H9 (cell line): ENCODE measurements at regions not wholly inside any gene's neighbourhood (a gene's known extent, or its start where the extent isn't known, plus 50 kb on each side); places are given as distances from the start of the nearest gene placed in this dataset.

Source experiments
- DNase-seq: peaks from one replicate; pipeline ENCODE4 v3.0.0-alpha.2; 2017
- H2AFZ ChIP-seq: one replicate; pipeline ENCODE4 v1.6.1; 2013; ENCODE audit warnings: mild to moderate bottlenecking, low read length, control low read depth, moderate library complexity
- H2AK5ac ChIP-seq: 2 replicates; pipeline ENCODE4 v1.6.1; 2013; ENCODE audit warnings: low read length, control low read depth, mixed read lengths; ENCODE audit not compliant: insufficient read length
- H2BK120ac ChIP-seq: one replicate; pipeline ENCODE4 v1.6.1; 2013; ENCODE audit warnings: low read depth, mild to moderate bottlenecking, low read length, control low read depth, inconsistent platforms; ENCODE audit not compliant: poor library complexity, severe bottlenecking
- H2BK12ac ChIP-seq: 2 replicates; pipeline ENCODE4 v1.6.1; 2013; ENCODE audit warnings: low read length, control low read depth, mixed read lengths, low read depth; ENCODE audit not compliant: insufficient read length
- H2BK15ac ChIP-seq: 2 replicates; pipeline ENCODE4 v1.6.1; 2013; ENCODE audit warnings: low read depth, low read length, control low read depth
- H2BK20ac ChIP-seq: one replicate; pipeline ENCODE4 v1.6.1; 2013; ENCODE audit warnings: low read depth, mild to moderate bottlenecking, low read length, control low read depth, inconsistent platforms; ENCODE audit not compliant: poor library complexity, severe bottlenecking
- H2BK5ac ChIP-seq: 2 replicates; pipeline ENCODE4 v1.6.1; 2013; ENCODE audit warnings: low read length, control low read depth, mixed read lengths; ENCODE audit not compliant: insufficient read length
- H3K14ac ChIP-seq: 2 replicates; pipeline ENCODE4 v1.6.1; 2013; ENCODE audit warnings: low read length, control low read depth; ENCODE audit not compliant: insufficient read depth
- H3K18ac ChIP-seq: 2 replicates; pipeline ENCODE4 v1.6.1; 2013; ENCODE audit warnings: low read depth, mild to moderate bottlenecking, mixed read lengths, low read length, control low read depth; ENCODE audit not compliant: insufficient read length
- H3K23ac ChIP-seq: 2 replicates; pipeline ENCODE4 v1.6.1; 2013; ENCODE audit warnings: low read length, control low read depth, mixed read lengths, low read depth; ENCODE audit not compliant: insufficient read length
- H3K23me2 ChIP-seq: 2 replicates; pipeline ENCODE4 v1.6.1; 2013; ENCODE audit warnings: low read depth, mild to moderate bottlenecking, mixed read lengths, low read length, control low read depth; ENCODE audit not compliant: insufficient read length, poor library complexity, severe bottlenecking
- H3K27ac ChIP-seq: 2 replicates; pipeline ENCODE4 v1.5.1; 2013; ENCODE audit warnings: low read length, control low read depth, mixed read lengths, low read depth; ENCODE audit not compliant: insufficient read length
- H3K27me3 ChIP-seq: 2 replicates; pipeline ENCODE4 v1.6.1; 2013; ENCODE audit warnings: low read length, control low read depth, inconsistent platforms; ENCODE audit not compliant: insufficient read depth
- H3K4ac ChIP-seq: 2 replicates; pipeline ENCODE4 v1.6.1; 2013; ENCODE audit warnings: low read depth, mild to moderate bottlenecking, control low read depth, inconsistent platforms, low read length, moderate library complexity
- H3K4me1 ChIP-seq: 2 replicates; pipeline ENCODE4 v1.6.1; 2013; ENCODE audit warnings: low read length, control low read depth, inconsistent platforms; ENCODE audit not compliant: insufficient read depth
- H3K4me2 ChIP-seq: 2 replicates; pipeline ENCODE4 v1.6.1; 2013; ENCODE audit warnings: low read length, control low read depth, mixed read lengths; ENCODE audit not compliant: insufficient read length, insufficient read depth
- H3K56ac ChIP-seq: 2 replicates; pipeline ENCODE4 v1.6.1; 2013; ENCODE audit warnings: low read depth, mild to moderate bottlenecking, mixed read lengths, low read length, control low read depth; ENCODE audit not compliant: insufficient read length
- H3K79me1 ChIP-seq: 2 replicates; pipeline ENCODE4 v1.6.1; 2013; ENCODE audit warnings: low read depth, mild to moderate bottlenecking, moderate library complexity, low read length, control low read depth, inconsistent platforms; ENCODE audit not compliant: insufficient read depth, poor library complexity, severe bottlenecking
- H3K79me2 ChIP-seq: 2 replicates; pipeline ENCODE4 v1.6.1; 2013; ENCODE audit warnings: low read length, control low read depth, inconsistent platforms; ENCODE audit not compliant: insufficient read depth
- H3K9ac ChIP-seq: 2 replicates; pipeline ENCODE4 v1.6.1; 2013; ENCODE audit warnings: low read length, control low read depth, mixed read lengths; ENCODE audit not compliant: insufficient read length; ENCODE audit errors: extremely low read depth
- H3K9me3 ChIP-seq: one replicate; pipeline ENCODE4 v1.6.1; 2013; ENCODE audit warnings: low read depth, low read length, inconsistent platforms; ENCODE audit not compliant: control insufficient read depth
- H3T11ph ChIP-seq: one replicate; pipeline ENCODE4 v1.6.1; 2013; ENCODE audit warnings: mild to moderate bottlenecking, low read length, control low read depth, inconsistent platforms
- H4K20me1 ChIP-seq: one replicate; pipeline ENCODE4 v1.6.1; 2013; ENCODE audit not compliant: control insufficient read depth, insufficient read length, insufficient read depth
- H4K5ac ChIP-seq: 2 replicates; pipeline ENCODE4 v1.6.1; 2013; ENCODE audit warnings: low read depth, mild to moderate bottlenecking, mixed read lengths, low read length, control low read depth; ENCODE audit not compliant: insufficient read length
- H4K8ac ChIP-seq: replicated peaks from 2 replicates; pipeline ENCODE4 v1.6.1; 2013; ENCODE audit warnings: low read length, control low read depth, mixed read lengths, low read depth; ENCODE audit not compliant: insufficient read length
- H4K91ac ChIP-seq: 2 replicates; pipeline ENCODE4 v1.6.1; 2013; ENCODE audit warnings: low read depth, mild to moderate bottlenecking, moderate library complexity, mixed read lengths, low read length, control low read depth; ENCODE audit not compliant: insufficient read length
- H3K27ac Mint-ChIP-seq, 3 experiments: 2 replicates in 2 of 3; 3 replicates in 1 of 3; pipeline ENCODE4 v1.8.0; 2020 to 2021; ENCODE audit warnings: mixed read lengths in 3 of 3, mild to moderate bottlenecking in 1 of 3, moderate library complexity in 1 of 3
- H3K27me3 Mint-ChIP-seq: 2 replicates; pipeline ENCODE4 v1.8.0; 2021; ENCODE audit warnings: low read depth, mild to moderate bottlenecking, moderate library complexity, mixed read lengths
- H3K36me3 Mint-ChIP-seq, 3 experiments: 2 replicates in 2 of 3; 3 replicates in 1 of 3; pipeline ENCODE4 v1.8.0; 2020 to 2021; ENCODE audit warnings: low read depth in 3 of 3, mixed read lengths in 3 of 3; ENCODE audit not compliant: insufficient read depth in 1 of 3
- H3K4me1 Mint-ChIP-seq, 2 experiments: 2 replicates each; pipeline ENCODE4 v1.8.0; 2020; ENCODE audit warnings: mixed read lengths in 2 of 2
- H3K4me3 Mint-ChIP-seq, 2 experiments: 2 replicates in 1 of 2; 3 replicates in 1 of 2; pipeline ENCODE4 v1.8.0; 2020 to 2021; ENCODE audit warnings: mild to moderate bottlenecking in 2 of 2, mixed read lengths in 2 of 2, moderate library complexity in 1 of 2
- H3K9me3 Mint-ChIP-seq, 2 experiments: 2 replicates in 1 of 2; 3 replicates in 1 of 2; pipeline ENCODE4 v1.8.0; 2020; ENCODE audit warnings: mild to moderate bottlenecking in 2 of 2, mixed read lengths in 2 of 2, moderate library complexity in 1 of 2
- CTCF ChIP-seq: fragments of 200-600 bp; sonication (generic); conservative IDR thresholded peaks from 3 replicates; pipeline ENCODE4 v1.8.0; 2021; ENCODE audit warnings: antibody characterized with exemption, mild to moderate bottlenecking

- Histone ChIP-seq H3K4me2 (no peak overlapping the region), H2BK12ac (no peak overlapping the region), H3K14ac (no peak overlapping the region), H3K27ac (no peak overlapping the region), H3K79me2 (no peaks in the 10 kb centered on the region), H2AK5ac (no peak overlapping the region), H4K91ac (no peak overlapping the region), H2AFZ (no peak overlapping the region), H4K20me1 (no peaks in the 10 kb centered on the region), H3K27me3 (no peaks in the 10 kb centered on the region), H3K4me1 (no peaks in the 10 kb centered on the region), H3K9ac (no peak overlapping the region), H3T11ph (no peak overlapping the region), H3K18ac (no peak overlapping the region), H3K23ac (no peak overlapping the region), H3K79me1 (no peaks in the 10 kb centered on the region), H3K4ac (no peak overlapping the region), H2BK15ac (no peak overlapping the region), H3K9me3 (no peaks in the 10 kb centered on the region), H2BK120ac (no peak overlapping the region), H2BK5ac (no peak overlapping the region), H3K56ac (no peak overlapping the region), H3K23me2 (no peaks in the 10 kb centered on the region), H2BK20ac (no peak overlapping the region), H4K5ac (no peak overlapping the region), H4K8ac (no peak overlapping the region)
- Mint-ChIP-seq H3K9me3 (peaks cover 0 to 2% of the 10 kb centered on the region in 2 experiments; a peak in 2 of 5 replicates), H3K27ac (no peak overlapping the region), H3K27me3 (no peaks in the 10 kb centered on the region; the same call in 1 of the 2 replicates), H3K4me3 (no peak overlapping the region), H3K36me3 (no peaks in the 10 kb centered on the region), H3K4me1 (peaks cover 0 to 5% of the 10 kb centered on the region in 2 experiments; a peak in 1 of 4 replicates)
- TF ChIP-seq CTCF = no peak
- no peak for DNase-seq
Observed at GRCh38 chr10:44671319-44671718, 239.8 kb upstream of the TMEM72 start.
